HFFc6 (cell line): ENCODE measurements at regions not wholly inside any gene's neighbourhood (a gene's known extent, or its start where the extent isn't known, plus 50 kb on each side); places are given as distances from the start of the nearest gene placed in this dataset.

ENCODE experiments used
- DNase-seq: peaks from one replicate; pipeline ENCODE4 v3.0.0-alpha.2; 2018
- H3K27ac Mint-ChIP-seq: 2 replicates; pipeline ENCODE4 v1.8.0; 2020; ENCODE audit warnings: mild to moderate bottlenecking, mixed read lengths
- H3K27me3 Mint-ChIP-seq: 2 replicates; pipeline ENCODE4 v1.8.0; 2021; ENCODE audit warnings: mild to moderate bottlenecking, moderate library complexity, mixed read lengths; ENCODE audit not compliant: insufficient read depth
- H3K36me3 Mint-ChIP-seq: 2 replicates; pipeline ENCODE4 v1.8.0; 2021; ENCODE audit warnings: low read depth, mixed read lengths
- H3K4me1 Mint-ChIP-seq: 2 replicates; pipeline ENCODE4 v1.8.0; 2020; ENCODE audit warnings: low read depth, mixed read lengths
- H3K4me3 Mint-ChIP-seq: 2 replicates; pipeline ENCODE4 v1.8.0; 2020; ENCODE audit warnings: mild to moderate bottlenecking, moderate library complexity, mixed read lengths
- H3K9me3 Mint-ChIP-seq: 2 replicates; pipeline ENCODE4 v1.8.0; 2020; ENCODE audit warnings: mild to moderate bottlenecking, mixed read lengths
- TF ChIP-seq, protein P1 (sequence below): fragments of 200-600 bp; sonication (generic); IDR thresholded peaks from 2 replicates; pipeline ENCODE4 v1.5.0; 2021; ENCODE audit warnings: antibody characterized with exemption, mild to moderate bottlenecking

DNA sequence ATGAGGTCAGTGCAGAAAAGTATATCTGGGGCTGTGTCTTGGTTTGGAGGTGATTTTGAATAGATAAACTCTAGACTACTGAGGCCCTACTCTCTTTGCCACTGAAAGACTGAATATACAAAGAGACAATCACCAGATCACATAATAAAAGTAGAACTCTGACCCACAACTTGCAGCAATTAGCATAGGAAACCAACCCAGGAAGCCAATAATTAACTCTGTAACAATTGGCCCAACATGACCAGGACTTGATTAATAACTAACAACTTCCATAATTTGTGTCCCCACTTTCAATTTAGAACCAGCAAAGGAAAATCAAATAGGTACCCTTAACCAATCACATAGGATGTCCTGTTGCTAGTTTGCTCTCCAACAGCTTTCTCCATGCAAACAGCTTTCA is 1104.9 kb upstream of the CELF4 start:
- H3K9me3 Mint-ChIP-seq, result peaks cover 29% of the 10 kb centered on the region
- no peak for DNase-seq
- no peaks in the 10 kb centered on the region for H3K36me3 Mint-ChIP-seq
- no peaks in the 10 kb centered on the region for H3K4me1 Mint-ChIP-seq
- TF ChIP-seq, protein P1, sequence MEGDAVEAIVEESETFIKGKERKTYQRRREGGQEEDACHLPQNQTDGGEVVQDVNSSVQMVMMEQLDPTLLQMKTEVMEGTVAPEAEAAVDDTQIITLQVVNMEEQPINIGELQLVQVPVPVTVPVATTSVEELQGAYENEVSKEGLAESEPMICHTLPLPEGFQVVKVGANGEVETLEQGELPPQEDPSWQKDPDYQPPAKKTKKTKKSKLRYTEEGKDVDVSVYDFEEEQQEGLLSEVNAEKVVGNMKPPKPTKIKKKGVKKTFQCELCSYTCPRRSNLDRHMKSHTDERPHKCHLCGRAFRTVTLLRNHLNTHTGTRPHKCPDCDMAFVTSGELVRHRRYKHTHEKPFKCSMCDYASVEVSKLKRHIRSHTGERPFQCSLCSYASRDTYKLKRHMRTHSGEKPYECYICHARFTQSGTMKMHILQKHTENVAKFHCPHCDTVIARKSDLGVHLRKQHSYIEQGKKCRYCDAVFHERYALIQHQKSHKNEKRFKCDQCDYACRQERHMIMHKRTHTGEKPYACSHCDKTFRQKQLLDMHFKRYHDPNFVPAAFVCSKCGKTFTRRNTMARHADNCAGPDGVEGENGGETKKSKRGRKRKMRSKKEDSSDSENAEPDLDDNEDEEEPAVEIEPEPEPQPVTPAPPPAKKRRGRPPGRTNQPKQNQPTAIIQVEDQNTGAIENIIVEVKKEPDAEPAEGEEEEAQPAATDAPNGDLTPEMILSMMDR, result no peak
- H3K27me3 Mint-ChIP-seq, result no peaks in the 10 kb centered on the region; the same call in 1 of the 2 replicates
- no peak overlapping the region for H3K4me3 Mint-ChIP-seq
- H3K27ac Mint-ChIP-seq, result no peak overlapping the region

- no peaks in the 10 kb centered on the region for H3K36me3 Mint-ChIP-seq
- no peaks in the 10 kb centered on the region for H3K27me3 Mint-ChIP-seq
- no peak overlapping the region for H3K27ac Mint-ChIP-seq
- H3K9me3 Mint-ChIP-seq, result peaks cover 23% of the 10 kb centered on the region
- no peaks in the 10 kb centered on the region for H3K4me1 Mint-ChIP-seq
- DNase-seq, result no peak
- no peak overlapping the region for H3K4me3 Mint-ChIP-seq
- TF ChIP-seq, protein P1, result no peak
Measured at GRCh38 chr18:38664929-38665328, 1099.3 kb upstream of the CELF4 start.

- H3K4me1 Mint-ChIP-seq, result no peaks in the 10 kb centered on the region
- no peak overlapping the region for H3K27ac Mint-ChIP-seq
- TF ChIP-seq, protein P1, result no peak
- H3K9me3 Mint-ChIP-seq, result peaks cover 23% of the 10 kb centered on the region
- H3K27me3 Mint-ChIP-seq, result no peaks in the 10 kb centered on the region
- no peaks in the 10 kb centered on the region for H3K36me3 Mint-ChIP-seq
- no peak for DNase-seq
- no peak overlapping the region for H3K4me3 Mint-ChIP-seq
Measured at GRCh38 chr18:38663682-38664081, 1098.1 kb upstream of the CELF4 start.

DNA sequence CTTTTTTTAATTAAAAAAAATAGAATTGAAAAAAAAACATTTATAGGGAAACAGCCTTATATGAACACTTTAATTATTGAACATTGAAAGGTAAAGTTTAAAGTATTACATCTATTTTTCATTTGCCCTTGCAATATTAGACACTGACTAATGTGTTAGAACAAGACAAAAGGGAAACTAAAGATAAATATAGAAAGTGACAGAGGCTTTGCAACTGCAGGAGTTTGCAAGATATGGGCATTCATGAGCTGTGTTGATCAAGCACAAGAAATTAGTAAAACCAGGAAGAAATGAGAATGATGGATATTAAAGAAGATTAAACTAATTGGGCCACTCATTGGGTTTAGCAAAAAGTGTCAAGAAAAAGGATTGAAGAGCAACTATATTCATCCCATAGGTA is 1097.7 kb upstream of the CELF4 start:
- no peak overlapping the region for H3K27ac Mint-ChIP-seq
- DNase-seq, result no peak
- no peaks in the 10 kb centered on the region for H3K27me3 Mint-ChIP-seq
- TF ChIP-seq, protein P1, result no peak
- H3K9me3 Mint-ChIP-seq, result peaks cover 24% of the 10 kb centered on the region
- H3K36me3 Mint-ChIP-seq, result no peaks in the 10 kb centered on the region
- no peak overlapping the region for H3K4me3 Mint-ChIP-seq
- no peaks in the 10 kb centered on the region for H3K4me1 Mint-ChIP-seq

DNA sequence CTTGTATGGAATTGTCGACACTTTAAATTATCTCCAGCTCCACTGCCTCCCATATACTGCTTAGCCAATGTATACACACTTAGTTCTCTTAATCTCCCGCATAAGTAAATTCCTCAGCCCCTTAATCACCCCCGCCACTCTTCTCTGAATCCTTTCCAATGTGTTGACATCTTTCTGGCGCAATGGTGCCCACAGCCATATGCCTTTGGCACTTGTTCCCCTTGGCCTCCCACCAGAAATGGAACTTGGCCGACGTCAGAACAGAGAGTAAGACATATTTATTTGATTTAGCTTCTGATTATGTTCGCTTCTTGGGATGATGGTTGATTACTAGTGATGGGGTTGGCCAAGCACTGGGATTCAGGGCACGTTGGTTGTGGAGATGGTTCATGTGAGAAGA is 1089.3 kb upstream of the CELF4 start:
- Mint-ChIP-seq H3K9me3 (peaks cover 22% of the 10 kb centered on the region), H3K4me3 (no peak overlapping the region), H3K36me3 (no peaks in the 10 kb centered on the region), H3K4me1 (no peaks in the 10 kb centered on the region), H3K27ac (no peak overlapping the region), H3K27me3 (no peaks in the 10 kb centered on the region)
- no peak for DNase-seq
- TF ChIP-seq, protein P1, result no peak

DNA sequence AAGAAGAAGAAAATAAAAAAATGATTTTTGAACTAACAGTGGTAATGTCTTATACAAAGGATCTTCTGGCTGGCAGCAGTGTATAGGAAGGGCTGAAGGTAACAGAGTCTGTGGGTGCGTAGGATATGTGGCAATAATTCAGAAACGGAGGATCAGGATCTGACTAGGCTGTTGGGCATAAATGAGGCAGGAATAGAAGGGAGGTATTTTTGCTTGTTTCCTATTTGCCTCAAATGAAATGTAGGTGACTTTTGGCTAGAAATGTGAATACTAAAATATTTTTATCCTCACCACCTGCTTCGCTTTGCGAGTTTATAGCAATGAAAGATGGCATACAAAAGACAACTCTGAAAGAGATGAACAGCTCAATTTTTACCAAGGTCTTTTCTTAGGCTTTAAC is 1086.1 kb upstream of the CELF4 start:
- peaks cover 23% of the 10 kb centered on the region for H3K9me3 Mint-ChIP-seq

More for the DNA sequence above, 1086.1 kb upstream of the CELF4 start:
- Mint-ChIP-seq H3K4me1 (no peaks in the 10 kb centered on the region), H3K36me3 (no peaks in the 10 kb centered on the region), H3K4me3 (no peak overlapping the region), H3K27ac (no peak overlapping the region), H3K27me3 (no peaks in the 10 kb centered on the region; the same call in 1 of the 2 replicates)
- TF ChIP-seq, protein P1, result no peak
- no peak for DNase-seq
